ENCODE measurements at regions not wholly inside any gene's neighbourhood (a gene's known extent, or its start where the extent isn't known, plus 50 kb on each side); places are given as distances from the start of the nearest gene placed in this dataset.
"Not testable (repeated sequence)": the region's sequence is repeated elsewhere in the genome, so short reads cannot be mapped to it uniquely, and the experiment has no call there.

GRCh38 chr12:23281295-23281694, 656.3 kb downstream of the ETNK1 start:
- Histone ChIP-seq H2AFZ (no peak overlapping the region), H3F3A (ENCODE audit: insufficient read depth) (no peaks in the 10 kb centered on the region), H3K4me3 (no peak overlapping the region), H4K20me1 (ENCODE audit: insufficient read depth) (no peaks in the 10 kb centered on the region), H3K4me1 (ENCODE audit: insufficient read depth) (no peaks in the 10 kb centered on the region), H3K4me2 (ENCODE audit: unreplicated experiment) (no peak overlapping the region), H3K9ac (no peak overlapping the region), H3K9me2 (ENCODE audit: insufficient read depth) (no peaks in the 10 kb centered on the region), H3K27me3 (replicated peaks; ENCODE audit: insufficient read depth) (no peaks in the 10 kb centered on the region), H3K36me3 (ENCODE audit: low read depth) (no peaks in the 10 kb centered on the region), H3K27ac (no peak overlapping the region), H3K79me2 (ENCODE audit: insufficient read depth) (no peaks in the 10 kb centered on the region), H3K9me3 (ENCODE audit: low read depth) (no peaks in the 10 kb centered on the region)
- TF ChIP-seq EZH2phosphoT487 (IDR thresholded peaks at IDR 0.05; ENCODE audit: insufficient read depth, low read depth) (no peak), EZH2 (IDR thresholded peaks at IDR 0.05; ENCODE audit: insufficient read depth, poor library complexity, severe bottlenecking) (no peak)
- DNase-seq: no peak
- 42 to 43% methylated on average over 4 of the region's 4 CpGs for WGBS, 2 experiments (ENCODE audit: low coverage in 1 of 2, low lambda C conversion rate in 2 of 2, missing lambda C conversion rate in 2 of 2)
- in situ Hi-C loops (cut with MboI): no loop called here

DNA sequence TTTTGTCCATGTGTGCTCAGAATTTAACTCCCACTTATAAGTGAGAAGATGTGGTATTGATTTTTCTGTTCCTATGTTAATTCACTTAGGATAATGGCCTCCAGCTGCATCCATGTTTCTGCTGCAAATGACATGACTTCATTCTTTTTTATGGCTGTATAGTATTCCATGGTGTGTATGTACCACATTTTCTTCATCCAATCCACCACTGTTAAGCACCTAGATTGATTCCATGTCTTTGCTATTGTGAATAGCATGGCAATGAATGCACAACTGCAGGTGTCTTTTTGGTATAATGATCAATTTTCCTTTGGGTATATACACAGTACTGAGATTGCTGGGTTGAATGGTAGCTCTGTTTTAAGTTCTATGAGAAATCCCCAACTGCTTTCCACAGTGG, 657.7 kb downstream of the ETNK1 start:
- Histone ChIP-seq H3K9ac (no peak overlapping the region), H3K36me3 (ENCODE audit: low read depth) (no peaks in the 10 kb centered on the region), H3K4me1 (ENCODE audit: insufficient read depth) (no peaks in the 10 kb centered on the region), H3K27ac (no peak overlapping the region), H3F3A (ENCODE audit: insufficient read depth) (no peaks in the 10 kb centered on the region), H3K4me3 (no peak overlapping the region), H4K20me1 (ENCODE audit: insufficient read depth) (no peaks in the 10 kb centered on the region), H3K4me2 (ENCODE audit: unreplicated experiment) (no peak overlapping the region), H3K9me3 (ENCODE audit: low read depth) (peaks cover 4% of the 10 kb centered on the region), H3K79me2 (ENCODE audit: insufficient read depth) (no peaks in the 10 kb centered on the region), H3K9me2 (ENCODE audit: insufficient read depth) (no peaks in the 10 kb centered on the region), H2AFZ (no peak overlapping the region), H3K27me3 (replicated peaks; ENCODE audit: insufficient read depth) (no peaks in the 10 kb centered on the region)
- TF ChIP-seq EZH2 (IDR thresholded peaks at IDR 0.05; ENCODE audit: insufficient read depth, poor library complexity, severe bottlenecking) (no peak), EZH2phosphoT487 (IDR thresholded peaks at IDR 0.05; ENCODE audit: insufficient read depth, low read depth) (no peak)
- in situ Hi-C loops (cut with MboI): no loop called here
- DNase-seq: no peak

DNA sequence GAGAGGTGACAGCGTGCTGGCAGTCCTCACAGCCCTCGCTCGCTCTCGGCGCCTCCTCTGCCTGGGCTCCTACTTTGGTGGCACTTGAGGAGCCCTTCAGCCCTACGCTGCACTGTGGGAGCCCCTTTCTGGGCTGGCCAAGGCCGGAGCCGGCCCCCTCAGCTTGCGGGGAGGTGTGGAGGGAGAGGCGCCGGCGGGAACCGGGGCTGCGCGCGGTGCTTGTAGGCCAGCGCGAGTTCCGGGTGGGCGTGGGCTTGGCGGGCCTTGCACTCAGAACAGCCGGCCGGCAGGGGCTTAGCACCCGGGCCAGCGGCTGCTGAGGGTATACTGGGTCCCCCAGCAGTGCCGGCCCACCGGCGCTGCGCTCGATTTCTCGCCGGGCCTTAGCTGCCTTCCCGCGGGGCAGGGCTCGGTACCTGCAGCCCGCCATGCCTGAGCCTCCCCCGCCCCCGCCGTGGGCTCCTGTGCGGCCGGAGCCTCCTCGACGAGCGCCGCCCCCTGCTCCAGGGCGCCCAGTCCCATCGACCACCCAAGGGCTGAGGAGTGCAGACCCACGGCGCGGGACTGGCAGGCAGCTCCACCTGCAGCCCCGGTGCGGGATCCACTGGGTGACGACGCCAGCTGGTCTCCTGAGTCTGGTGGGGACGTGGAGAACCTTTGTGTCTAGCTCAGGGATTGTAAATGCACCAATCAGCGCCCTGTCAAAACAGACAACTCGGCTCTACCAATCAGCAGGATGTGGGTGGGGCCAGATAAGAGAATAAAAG, 661.0 kb downstream of the ETNK1 start:
- H2AFZ ChIP-seq; H3K4me3 ChIP-seq; H3K4me1 ChIP-seq (ENCODE audit: insufficient read depth); DNase-seq; H3K27ac ChIP-seq; H4K20me1 ChIP-seq (ENCODE audit: insufficient read depth); in situ Hi-C loops (cut with MboI); H3K4me2 ChIP-seq (ENCODE audit: unreplicated experiment); H3K36me3 ChIP-seq (ENCODE audit: low read depth); H3F3A ChIP-seq (ENCODE audit: insufficient read depth); H3K27me3 ChIP-seq (replicated peaks; ENCODE audit: insufficient read depth); H3K9ac ChIP-seq; H3K9me2 ChIP-seq (ENCODE audit: insufficient read depth); H3K9me3 ChIP-seq (ENCODE audit: low read depth); H3K79me2 ChIP-seq (ENCODE audit: insufficient read depth): not testable (repeated sequence)
- WGBS, 2 experiments (ENCODE audit: low coverage in 1 of 2, low lambda C conversion rate in 2 of 2, missing lambda C conversion rate in 2 of 2): 70 to 77% methylated on average over 29 to 57 of the region's 57 CpGs

- in situ Hi-C loops (cut with MboI): no loop called here
- 10 to 11% methylated on average over 1 of the region's 1 CpG for WGBS, 2 experiments (ENCODE audit: low coverage in 1 of 2, low lambda C conversion rate in 2 of 2, missing lambda C conversion rate in 2 of 2)
- no peak for DNase-seq
- peaks cover 4% of the 10 kb centered on the region for H3K9me3 ChIP-seq (ENCODE audit: low read depth)
- no peaks in the 10 kb centered on the region for H3F3A ChIP-seq (ENCODE audit: insufficient read depth)
- H3K9me2 ChIP-seq (ENCODE audit: insufficient read depth): no peaks in the 10 kb centered on the region
- H3K4me3 ChIP-seq: no peak overlapping the region
- no peak overlapping the region for H2AFZ ChIP-seq
- H3K36me3 ChIP-seq (ENCODE audit: low read depth): no peaks in the 10 kb centered on the region
- H3K9ac ChIP-seq: no peak overlapping the region
- H3K27ac ChIP-seq: no peak overlapping the region
- no peak overlapping the region for H3K4me2 ChIP-seq (ENCODE audit: unreplicated experiment)
- TF ChIP-seq EZH2phosphoT487 (IDR thresholded peaks at IDR 0.05; ENCODE audit: insufficient read depth, low read depth) (no peak), EZH2 (IDR thresholded peaks at IDR 0.05; ENCODE audit: insufficient read depth, poor library complexity, severe bottlenecking) (no peak)
- no peaks in the 10 kb centered on the region for H4K20me1 ChIP-seq (ENCODE audit: insufficient read depth)
- no peaks in the 10 kb centered on the region for H3K4me1 ChIP-seq (ENCODE audit: insufficient read depth)
- no peaks in the 10 kb centered on the region for H3K79me2 ChIP-seq (ENCODE audit: insufficient read depth)
- H3K27me3 ChIP-seq (replicated peaks; ENCODE audit: insufficient read depth): no peaks in the 10 kb centered on the region
Measured at GRCh38 chr12:23290627-23291330, 658.7 kb downstream of the SOX5 start.

Data from GM23248 (cell line).